HG02571 (cell line): ENCODE measurements at regions not wholly inside any gene's neighbourhood (a gene's known extent, or its start where the extent isn't known, plus 50 kb on each side); places are given as distances from the start of the nearest gene placed in this dataset.
A peak's percentile ranks its signal among the peaks of the same experiment; 100 is the strongest.

ENCODE experiments used
- ATAC-seq: cut with Tn5 transposase; IDR thresholded peaks from one replicate; pipeline ENCODE4 v1.9.1; 2021; ENCODE audit warnings: mild to moderate bottlenecking, moderate library complexity; ENCODE audit not compliant: unreplicated experiment

GRCh38 chr3:5270666-5271371 is 83.3 kb downstream of the EDEM1 start:
- no peak for ATAC-seq

- no peak for ATAC-seq
Observed at GRCh38 chr3:5271372-5271683, 83.8 kb downstream of the EDEM1 start.

DNA sequence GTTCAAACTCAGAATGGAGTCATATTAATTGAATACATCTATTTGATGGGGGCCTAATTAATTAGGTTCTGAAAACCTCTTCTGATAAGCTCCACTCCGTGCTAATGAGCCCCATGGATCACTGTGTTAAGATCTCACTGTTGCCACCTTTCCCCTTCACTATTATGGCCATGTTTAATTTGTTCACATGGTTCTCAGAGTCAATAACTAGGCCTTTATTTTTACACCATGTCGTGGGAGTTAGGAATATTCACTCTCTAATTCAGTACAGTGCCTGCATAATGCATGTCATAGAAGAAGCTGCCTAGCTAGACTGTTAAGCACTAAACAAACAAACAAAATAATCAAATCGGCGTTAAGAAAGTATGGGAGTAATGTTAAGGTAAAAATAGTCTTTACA is 84.9 kb downstream of the EDEM1 start:
- ATAC-seq = no peak

DNA sequence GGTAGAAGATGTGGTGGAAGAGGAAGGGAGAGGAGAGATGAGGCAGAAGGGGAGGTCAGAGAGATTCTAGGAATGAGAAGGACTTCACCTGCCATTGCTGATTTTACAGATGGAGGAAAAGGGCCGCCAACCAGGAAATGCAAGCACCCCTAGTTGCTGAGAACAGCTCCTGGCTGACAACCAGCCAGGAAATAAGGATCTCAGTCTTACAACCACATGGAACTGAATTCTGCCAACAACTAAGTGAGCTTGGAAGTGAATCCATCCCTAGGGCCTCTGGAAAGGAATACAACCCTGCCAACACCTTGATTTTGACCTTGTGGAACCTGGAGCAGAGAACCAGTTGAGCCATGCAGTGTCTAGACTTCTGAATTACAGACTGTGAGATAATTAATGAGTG is 86.6 kb downstream of the EDEM1 start:
- ATAC-seq = no peak

- no peak for ATAC-seq
Observed at GRCh38 chr3:5275529-5275928, 88.0 kb downstream of the EDEM1 start.

- ATAC-seq = no peak
Observed at GRCh38 chr3:5276934-5277333, 89.4 kb downstream of the EDEM1 start.

GRCh38 chr3:5277612-5278236 is 90.2 kb downstream of the EDEM1 start:
- no peak for ATAC-seq

- ATAC-seq = no peak
Observed at GRCh38 chr3:5278666-5279065, 91.2 kb downstream of the EDEM1 start.

DNA sequence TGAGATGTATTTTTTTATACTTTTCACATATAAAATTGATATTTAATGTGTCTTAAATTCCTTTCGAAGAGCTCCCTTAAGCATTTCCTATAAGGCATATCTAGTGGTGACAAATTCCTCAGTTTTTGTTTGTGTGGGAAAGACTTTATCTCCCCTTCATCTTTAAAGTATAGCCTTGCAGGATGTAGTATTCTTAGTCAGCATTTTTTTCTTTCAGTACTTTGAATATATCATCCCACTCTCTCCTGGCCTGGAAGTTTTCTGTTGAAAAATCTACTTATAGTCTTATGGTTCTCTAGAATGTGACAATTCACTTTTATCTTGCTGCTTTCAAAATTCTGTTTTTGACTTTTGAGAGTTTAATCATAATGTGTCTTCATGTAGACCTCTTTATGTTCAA is 95.2 kb downstream of the EDEM1 start:
- no peak for ATAC-seq

DNA sequence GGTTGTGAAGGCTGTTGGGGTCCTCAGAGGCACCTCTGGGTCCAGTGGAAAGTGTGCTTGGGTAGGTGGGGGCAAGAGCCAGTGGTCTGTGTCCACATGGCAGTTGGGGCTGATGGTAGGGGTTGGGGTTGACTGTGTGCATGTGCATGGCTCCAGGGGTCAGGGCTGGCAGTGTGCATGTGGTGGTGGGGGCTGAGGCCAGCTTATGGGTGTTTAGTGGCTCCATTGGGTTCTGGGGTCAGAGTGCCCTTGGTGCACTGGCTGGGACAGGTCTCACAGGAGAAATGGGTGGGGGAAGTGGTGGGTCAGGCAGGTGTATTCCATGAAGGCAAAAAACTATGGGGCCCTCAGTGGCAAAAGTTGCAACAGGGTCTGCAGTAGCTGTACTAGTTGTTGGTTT is 97.9 kb downstream of the EDEM1 start:
- no peak for ATAC-seq

DNA sequence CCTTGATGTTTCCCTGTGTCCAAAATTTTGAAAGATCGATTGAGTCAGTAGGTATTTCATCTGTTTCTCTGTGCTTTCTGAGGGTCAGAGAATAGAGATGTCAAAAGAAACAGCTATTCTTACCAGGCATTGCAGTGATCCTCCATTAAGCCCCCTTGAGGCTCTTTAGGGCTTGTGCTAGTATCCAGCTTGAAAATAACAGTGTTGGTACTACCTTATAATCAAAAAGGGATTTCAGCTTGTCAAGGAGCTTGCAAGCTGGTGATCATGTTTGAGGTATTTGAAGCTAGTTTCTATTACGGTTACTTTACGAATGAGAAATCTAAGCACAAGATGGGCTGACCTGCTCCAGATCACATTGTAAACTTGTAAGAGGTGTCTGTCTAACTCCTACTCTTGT is 103.4 kb downstream of the EDEM1 start:
- no peak for ATAC-seq

DNA sequence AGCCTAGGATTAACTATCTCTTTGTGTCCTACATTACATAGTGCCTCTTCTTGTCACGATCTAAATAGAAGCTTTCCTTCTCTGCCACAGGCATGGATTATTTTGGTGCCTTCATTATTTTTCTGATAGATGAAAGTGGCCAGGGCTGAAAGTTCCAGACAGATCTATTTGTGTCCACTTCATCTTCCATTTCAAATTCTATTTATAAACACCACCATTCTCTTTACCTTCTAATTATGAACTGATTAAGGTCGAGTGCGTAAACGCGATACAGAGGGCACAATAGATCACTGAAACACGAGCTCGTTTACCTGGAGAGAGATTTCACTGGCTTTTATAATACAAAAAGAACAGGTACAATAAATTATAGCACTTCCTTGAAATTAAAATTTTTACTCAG is 105.0 kb downstream of the EDEM1 start:
- ATAC-seq = no peak

GRCh38 chr3:5293207-5293606 is 105.7 kb downstream of the EDEM1 start:
- no peak for ATAC-seq

GRCh38 chr3:5294356-5294755 is 106.8 kb downstream of the EDEM1 start:
- no peak for ATAC-seq

- ATAC-seq = no peak
Observed at GRCh38 chr3:5295191-5295690, 107.7 kb downstream of the EDEM1 start.

- ATAC-seq = no peak
Observed at GRCh38 chr3:5296362-5296761, 108.9 kb downstream of the EDEM1 start.

DNA sequence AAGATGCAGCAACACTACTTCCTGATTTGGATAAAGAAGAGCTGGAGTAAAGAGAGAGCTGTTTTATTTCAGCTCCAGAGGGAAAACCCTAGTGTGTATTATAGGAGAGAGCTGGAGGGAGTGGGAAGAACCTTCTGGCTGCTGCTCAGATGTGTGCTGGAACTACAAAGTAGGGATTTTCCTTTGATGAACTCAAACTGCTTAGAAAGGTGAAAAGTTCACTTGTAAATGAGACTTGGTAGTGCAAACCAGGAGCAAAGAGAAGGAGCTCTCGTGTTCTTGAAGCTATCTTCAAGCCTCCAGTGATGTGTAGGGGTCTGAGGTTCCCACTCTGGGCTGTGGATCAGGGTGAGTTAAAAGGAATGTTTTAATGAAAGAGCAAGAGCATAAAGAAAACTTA is 110.4 kb downstream of the EDEM1 start:
- ATAC-seq = no peak

GRCh38 chr3:5298453-5298852 is 110.9 kb downstream of the EDEM1 start:
- peak; percentile 96 for ATAC-seq

- ATAC-seq = no peak
Observed at GRCh38 chr3:5299161-5299560, 111.7 kb downstream of the EDEM1 start.

- ATAC-seq = no peak
Observed at GRCh38 chr3:5300638-5301037, 113.1 kb downstream of the EDEM1 start.

DNA sequence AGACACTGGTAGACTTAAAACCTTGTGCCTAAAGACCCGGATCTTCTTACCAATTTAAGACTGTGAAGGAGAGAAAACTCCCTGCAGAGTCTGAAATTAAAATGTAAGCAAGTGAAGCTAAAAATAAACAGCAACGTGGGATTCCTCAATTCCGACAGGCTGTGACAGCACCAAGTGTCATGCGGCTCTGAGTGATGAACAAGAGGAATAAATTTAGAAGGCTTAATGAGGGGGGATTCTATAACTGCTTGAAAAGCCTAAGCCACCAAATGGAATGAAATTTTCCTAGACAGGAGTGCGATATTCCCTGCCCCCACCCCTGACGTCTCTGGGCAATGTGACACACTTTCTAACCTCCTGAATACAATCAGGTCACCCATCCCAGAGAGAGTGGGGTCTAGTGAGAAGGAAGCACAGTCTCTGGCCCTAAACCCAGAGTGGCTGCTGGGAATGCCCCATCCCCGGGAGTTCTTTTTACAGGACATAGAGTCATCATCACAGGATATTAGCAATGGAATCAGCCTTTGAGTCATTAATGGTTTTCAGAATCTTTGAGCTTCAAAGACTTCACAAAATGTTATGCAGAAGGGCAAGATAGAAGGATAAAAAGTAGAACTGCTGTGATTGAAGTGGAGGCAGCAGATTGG is 114.3 kb downstream of the EDEM1 start:
- no peak for ATAC-seq

DNA sequence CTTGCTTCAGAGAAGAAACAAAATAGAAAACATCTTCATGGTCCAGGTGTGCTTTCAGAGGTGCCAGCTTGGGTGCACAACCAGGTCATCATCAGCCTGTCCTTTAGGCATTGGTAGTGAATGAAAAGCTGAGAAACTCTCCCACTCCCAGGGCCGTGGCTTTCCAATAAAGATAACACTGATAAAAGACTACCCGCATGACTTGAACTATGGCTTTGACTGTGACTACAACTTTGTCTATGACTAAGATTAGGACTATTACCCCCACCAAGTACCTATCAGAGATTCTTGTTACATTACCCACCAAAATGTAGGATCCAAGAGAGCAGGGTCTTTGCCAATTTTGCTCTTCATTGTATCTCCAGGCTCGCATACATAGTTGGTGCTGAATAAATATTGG is 115.2 kb downstream of the EDEM1 start:
- ATAC-seq = no peak
